ENCODE measurements at regions not wholly inside any gene's neighbourhood (a gene's known extent, or its start where the extent isn't known, plus 50 kb on each side); places are given as distances from the start of the nearest gene placed in this dataset.

- no peak for TF ChIP-seq CTCF (IDR thresholded peaks at IDR 0.05; ENCODE audit: insufficient read depth, missing control alignments)
- no peak for DNase-seq (ENCODE audit: insufficient read length, low spot score)
- no peak for FAIRE-seq
Observed at GRCh38 chr4:156615066-156615531, 356.5 kb downstream of the PDGFC start.

- DNase-seq (ENCODE audit: insufficient read length, low spot score) (no peak), FAIRE-seq (no peak)
- no peak for TF ChIP-seq CTCF (IDR thresholded peaks at IDR 0.05; ENCODE audit: insufficient read depth, missing control alignments)
Observed at GRCh38 chr4:156614536-156614935, 357.1 kb downstream of the PDGFC start.

GRCh38 chr4:156609421-156609820 lies 362.2 kb downstream of the PDGFC start:
- DNase-seq (ENCODE audit: insufficient read length, low spot score), result no peak
- no peak for TF ChIP-seq CTCF (IDR thresholded peaks at IDR 0.05; ENCODE audit: insufficient read depth, missing control alignments)
- no peak for FAIRE-seq

GRCh38 chr4:156608651-156609050 lies 362.9 kb downstream of the PDGFC start:
- FAIRE-seq (no peak), DNase-seq (ENCODE audit: insufficient read length, low spot score) (no peak)
- no peak for TF ChIP-seq CTCF (IDR thresholded peaks at IDR 0.05; ENCODE audit: insufficient read depth, missing control alignments)

GRCh38 chr4:156607478-156607857 lies 364.1 kb downstream of the PDGFC start:
- FAIRE-seq, result no peak
- TF ChIP-seq CTCF (IDR thresholded peaks at IDR 0.05; ENCODE audit: insufficient read depth, missing control alignments), result no peak
- DNase-seq (ENCODE audit: insufficient read length, low spot score), result no peak

GRCh38 chr4:156606554-156607477 lies 364.8 kb downstream of the PDGFC start:
- FAIRE-seq (no peak), DNase-seq (ENCODE audit: insufficient read length, low spot score) (no peak)
- TF ChIP-seq CTCF (IDR thresholded peaks at IDR 0.05; ENCODE audit: insufficient read depth, missing control alignments), result no peak

GRCh38 chr4:156598138-156598681 lies 373.4 kb downstream of the PDGFC start:
- FAIRE-seq (no peak), DNase-seq (ENCODE audit: insufficient read length, low spot score) (no peak)
- no peak for TF ChIP-seq CTCF (IDR thresholded peaks at IDR 0.05; ENCODE audit: insufficient read depth, missing control alignments)
